Ramos (cell line): ENCODE measurements at regions not wholly inside any gene's neighbourhood (a gene's known extent, or its start where the extent isn't known, plus 50 kb on each side); places are given as distances from the start of the nearest gene placed in this dataset.

Experiments
- in situ Hi-C: fragments of 300-500 bp; cut with MboI; formaldehyde crosslinking; loops from one replicate; pipeline ENCODE4 v1.14.3; 2022; ENCODE audit warnings: low sequenced_read_pairs; ENCODE audit not compliant: unreplicated experiment

DNA sequence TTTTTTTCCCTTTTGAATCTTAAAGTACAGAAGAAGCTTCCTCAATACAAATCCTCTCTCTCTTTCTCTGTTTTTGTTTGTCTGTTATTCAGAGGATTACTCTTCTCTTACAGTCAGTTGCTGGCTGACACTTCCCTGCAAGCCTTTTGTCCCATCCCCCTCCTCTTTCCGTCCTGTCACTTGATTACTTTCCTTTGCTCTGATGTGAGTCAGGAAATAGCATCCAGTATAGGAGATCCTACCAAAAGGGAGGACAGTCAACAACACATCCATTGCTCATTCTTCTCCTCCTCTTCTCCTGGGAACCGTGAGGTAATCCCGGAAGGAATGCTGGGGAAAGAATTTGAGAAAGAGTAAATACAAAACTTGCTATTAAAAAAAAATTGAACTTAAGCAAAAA is 79.3 kb upstream of the SCN7A start:
- in situ Hi-C loops, result no loop called here

DNA sequence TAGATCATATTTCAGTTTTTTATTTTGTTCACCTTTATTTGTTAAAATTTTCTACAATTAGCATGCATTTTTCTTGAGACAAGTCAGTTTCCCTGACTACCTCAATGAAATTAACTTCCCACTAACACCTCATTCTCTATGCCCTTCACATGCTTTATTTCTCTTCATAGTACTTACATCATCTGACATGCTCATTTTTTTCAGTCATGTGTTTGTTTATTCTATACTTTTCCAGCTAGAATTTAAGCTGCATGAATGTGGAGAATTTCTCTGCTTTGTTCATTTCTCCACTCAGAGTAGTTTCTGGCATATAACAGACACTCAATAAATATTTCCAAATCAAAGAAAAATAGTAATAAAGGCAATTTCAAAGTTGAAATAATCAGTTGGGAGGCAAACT is 78.9 kb upstream of the SCN7A start:
- in situ Hi-C loops, result no loop called here

DNA sequence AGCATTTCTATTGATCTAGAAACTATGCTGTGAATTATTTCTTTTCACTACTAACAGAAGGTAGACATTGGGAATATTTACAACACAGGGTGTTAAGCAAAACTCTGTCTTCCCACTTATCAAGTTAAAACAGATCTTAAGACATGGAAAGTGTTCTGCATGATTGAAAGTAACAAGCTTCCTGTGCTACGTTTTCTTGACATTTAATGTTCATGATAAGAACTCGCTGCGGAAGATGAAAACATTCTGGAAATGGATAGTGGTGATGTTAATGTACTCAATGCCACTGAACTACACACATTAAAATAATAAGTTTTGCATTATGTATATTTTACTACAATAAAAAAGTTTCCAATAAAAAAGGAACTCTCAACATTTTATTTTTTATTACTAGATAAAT is 74.4 kb upstream of the SCN7A start:
- in situ Hi-C loops, result no loop called here

GRCh38 chr2:166565501-166565900 is 71.5 kb upstream of the SCN7A start:
- in situ Hi-C loops, result no loop called here

GRCh38 chr2:166563894-166564293 is 69.8 kb upstream of the SCN7A start:
- in situ Hi-C loops, result no loop called here

DNA sequence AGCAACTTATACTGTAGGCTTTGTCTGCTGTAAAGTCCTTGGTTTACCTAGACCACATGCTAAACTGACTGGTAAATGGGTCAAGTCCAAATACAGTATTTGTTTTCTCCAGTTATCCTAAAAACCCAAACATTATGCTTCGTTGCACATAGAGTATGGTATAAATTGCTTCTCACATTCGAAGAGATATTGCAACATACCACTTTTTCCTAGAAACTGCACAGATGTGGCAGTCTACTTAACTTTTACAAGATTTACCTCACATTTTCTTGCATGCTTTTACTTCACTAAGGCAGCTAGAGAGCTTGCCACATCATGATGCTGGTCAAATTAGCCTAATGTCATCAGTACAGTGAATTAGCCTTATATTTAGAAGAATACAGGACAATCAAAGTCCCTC is 66.0 kb upstream of the SCN7A start:
- in situ Hi-C loops, result no loop called here

- in situ Hi-C loops, result no loop called here
Measured at GRCh38 chr2:166550923-166551322, 56.9 kb upstream of the SCN7A start.

DNA sequence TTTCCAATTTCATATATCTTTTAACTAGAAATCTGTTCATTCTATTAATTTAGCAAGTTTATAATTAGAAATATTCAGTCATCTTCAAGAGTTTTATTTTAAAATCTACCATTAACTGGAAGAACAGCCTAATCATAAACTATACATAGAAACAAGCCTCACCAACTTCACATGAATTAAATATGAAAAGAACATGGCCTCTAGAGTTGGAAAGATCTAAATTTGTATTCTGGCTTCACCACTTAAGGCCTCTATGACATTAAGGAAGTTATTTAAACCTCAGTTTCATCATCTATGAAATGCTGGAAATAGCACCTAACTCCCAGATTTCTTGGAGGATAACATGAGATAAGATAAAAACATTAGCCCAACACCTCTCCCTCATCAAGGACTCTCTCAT is 51.4 kb upstream of the SCN7A start:
- in situ Hi-C loops, result loop anchor here (25.0 kb wide), 1 partner anchor 1567 kb away; no protein-coding TSS in a partner anchor
